Loucy (cell line): ENCODE measurements at regions not wholly inside any gene's neighbourhood (a gene's known extent, or its start where the extent isn't known, plus 50 kb on each side); places are given as distances from the start of the nearest gene placed in this dataset.

ENCODE experiments used
- H2AFZ ChIP-seq: fragments of 200-600 bp; sonication (generic); 2 replicates; pipeline ENCODE4 v1.6.0; 2016; ENCODE audit warnings: antibody characterized with exemption, mild to moderate bottlenecking, low read length, moderate library complexity
- H3F3A ChIP-seq: fragments of 200-600 bp; 2 replicates; pipeline ENCODE4 v1.6.0; 2016; ENCODE audit warnings: antibody characterized with exemption, low read depth, mild to moderate bottlenecking
- H3K27me3 ChIP-seq: fragments of 200-600 bp; sonication (generic); 2 replicates; pipeline ENCODE4 v1.6.1; 2014; ENCODE audit warnings: low read length, mild to moderate bottlenecking; ENCODE audit not compliant: insufficient read depth, poor library complexity, severe bottlenecking
- H3K36me3 ChIP-seq: fragments of 200-600 bp; sonication (generic); 2 replicates; pipeline ENCODE4 v1.6.1; 2016; ENCODE audit warnings: low read length; ENCODE audit not compliant: insufficient read depth
- H3K4me1 ChIP-seq: fragments of 200-600 bp; sonication (generic); 2 replicates; pipeline ENCODE4 v1.5.1; 2014; ENCODE audit warnings: low read length, mild to moderate bottlenecking; ENCODE audit not compliant: insufficient read depth, poor library complexity, severe bottlenecking
- H3K4me2 ChIP-seq: fragments of 200-600 bp; sonication (generic); 2 replicates; pipeline ENCODE4 v1.6.0; 2014; ENCODE audit warnings: antibody characterized with exemption, low read length, low read depth, mild to moderate bottlenecking; ENCODE audit not compliant: poor library complexity, severe bottlenecking
- H3K4me3 ChIP-seq: fragments of 200-600 bp; sonication (generic); 2 replicates; pipeline ENCODE4 v1.5.1; 2014; ENCODE audit warnings: low read length, mild to moderate bottlenecking, mixed read lengths; ENCODE audit not compliant: poor library complexity, severe bottlenecking
- H3K79me2 ChIP-seq: fragments of 200-600 bp; sonication (generic); 2 replicates; pipeline ENCODE4 v1.6.1; 2014; ENCODE audit warnings: low read length; ENCODE audit not compliant: insufficient read depth
- H3K9ac ChIP-seq: fragments of 200-600 bp; sonication (generic); 2 replicates; pipeline ENCODE4 v1.6.0; 2014; ENCODE audit warnings: mild to moderate bottlenecking, low read depth, low read length, moderate library complexity; ENCODE audit not compliant: poor library complexity, severe bottlenecking
- H3K9me2 ChIP-seq: fragments of 200-600 bp; sonication (generic); replicated peaks from 2 replicates; pipeline ENCODE4 v1.6.1; 2016; ENCODE audit warnings: low read depth, low read length, mixed read lengths
- H3K9me3 ChIP-seq: fragments of 200-600 bp; sonication (generic); 2 replicates; pipeline ENCODE4 v1.6.1; 2014; ENCODE audit warnings: mild to moderate bottlenecking, antibody characterized with exemption, low read length, low read depth; ENCODE audit not compliant: insufficient read depth
- H4K20me1 ChIP-seq: fragments of 200-600 bp; sonication (generic); 2 replicates; pipeline ENCODE4 v1.6.0; 2014; ENCODE audit warnings: antibody characterized with exemption, low read length, mild to moderate bottlenecking; ENCODE audit not compliant: insufficient read depth, poor library complexity, severe bottlenecking
- EZH2phosphoT487 ChIP-seq: fragments of 200-600 bp; IDR thresholded peaks from 2 replicates; pipeline ENCODE4 v1.6.1; 2018; ENCODE audit warnings: antibody characterized with exemption, mild to moderate bottlenecking, moderate library complexity, borderline replicate concordance
- TF ChIP-seq, protein P1 (sequence below): fragments of 200-600 bp; sonication (generic); conservative IDR thresholded peaks from 2 replicates; pipeline ENCODE4 v1.5.1; 2014; ENCODE audit warnings: mild to moderate bottlenecking, antibody characterized with exemption, low read length

DNA sequence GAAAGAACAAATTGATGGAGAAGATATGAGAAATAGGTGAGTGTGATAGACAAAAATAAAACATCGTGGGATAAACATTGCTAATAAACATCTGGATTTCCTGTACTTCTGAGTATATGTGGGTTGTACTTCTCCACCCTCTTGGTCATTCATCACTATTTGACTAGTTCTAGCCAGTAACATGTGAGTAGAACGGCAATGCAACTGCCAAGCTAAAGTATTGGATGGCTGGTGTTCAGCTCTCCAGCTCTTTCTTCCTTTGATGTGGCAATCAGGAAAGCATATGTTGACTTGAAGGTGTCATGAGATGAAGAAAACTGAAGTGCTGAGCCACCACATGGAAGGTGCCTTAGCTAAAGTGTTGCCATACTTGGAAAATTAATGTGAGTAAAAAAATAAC, 144.9 kb downstream of the SCG2 start:
- TF ChIP-seq EZH2phosphoT487, result no peak
- TF ChIP-seq, protein P1, sequence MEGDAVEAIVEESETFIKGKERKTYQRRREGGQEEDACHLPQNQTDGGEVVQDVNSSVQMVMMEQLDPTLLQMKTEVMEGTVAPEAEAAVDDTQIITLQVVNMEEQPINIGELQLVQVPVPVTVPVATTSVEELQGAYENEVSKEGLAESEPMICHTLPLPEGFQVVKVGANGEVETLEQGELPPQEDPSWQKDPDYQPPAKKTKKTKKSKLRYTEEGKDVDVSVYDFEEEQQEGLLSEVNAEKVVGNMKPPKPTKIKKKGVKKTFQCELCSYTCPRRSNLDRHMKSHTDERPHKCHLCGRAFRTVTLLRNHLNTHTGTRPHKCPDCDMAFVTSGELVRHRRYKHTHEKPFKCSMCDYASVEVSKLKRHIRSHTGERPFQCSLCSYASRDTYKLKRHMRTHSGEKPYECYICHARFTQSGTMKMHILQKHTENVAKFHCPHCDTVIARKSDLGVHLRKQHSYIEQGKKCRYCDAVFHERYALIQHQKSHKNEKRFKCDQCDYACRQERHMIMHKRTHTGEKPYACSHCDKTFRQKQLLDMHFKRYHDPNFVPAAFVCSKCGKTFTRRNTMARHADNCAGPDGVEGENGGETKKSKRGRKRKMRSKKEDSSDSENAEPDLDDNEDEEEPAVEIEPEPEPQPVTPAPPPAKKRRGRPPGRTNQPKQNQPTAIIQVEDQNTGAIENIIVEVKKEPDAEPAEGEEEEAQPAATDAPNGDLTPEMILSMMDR, result no peak
- H3K9ac ChIP-seq, result no peak overlapping the region
- H2AFZ ChIP-seq, result no peak overlapping the region
- H3K27me3 ChIP-seq, result no peaks in the 10 kb centered on the region
- no peaks in the 10 kb centered on the region; the same call in 1 of the 2 replicates for H3K9me3 ChIP-seq
- no peaks in the 10 kb centered on the region for H3K79me2 ChIP-seq
- no peaks in the 10 kb centered on the region for H3K36me3 ChIP-seq
- H3F3A ChIP-seq, result no peaks in the 10 kb centered on the region
- peaks cover 24% of the 10 kb centered on the region for H3K4me1 ChIP-seq
- H3K4me3 ChIP-seq, result no peak overlapping the region
- no peaks in the 10 kb centered on the region for H3K9me2 ChIP-seq
- H4K20me1 ChIP-seq, result no peaks in the 10 kb centered on the region
- no peak overlapping the region for H3K4me2 ChIP-seq

DNA sequence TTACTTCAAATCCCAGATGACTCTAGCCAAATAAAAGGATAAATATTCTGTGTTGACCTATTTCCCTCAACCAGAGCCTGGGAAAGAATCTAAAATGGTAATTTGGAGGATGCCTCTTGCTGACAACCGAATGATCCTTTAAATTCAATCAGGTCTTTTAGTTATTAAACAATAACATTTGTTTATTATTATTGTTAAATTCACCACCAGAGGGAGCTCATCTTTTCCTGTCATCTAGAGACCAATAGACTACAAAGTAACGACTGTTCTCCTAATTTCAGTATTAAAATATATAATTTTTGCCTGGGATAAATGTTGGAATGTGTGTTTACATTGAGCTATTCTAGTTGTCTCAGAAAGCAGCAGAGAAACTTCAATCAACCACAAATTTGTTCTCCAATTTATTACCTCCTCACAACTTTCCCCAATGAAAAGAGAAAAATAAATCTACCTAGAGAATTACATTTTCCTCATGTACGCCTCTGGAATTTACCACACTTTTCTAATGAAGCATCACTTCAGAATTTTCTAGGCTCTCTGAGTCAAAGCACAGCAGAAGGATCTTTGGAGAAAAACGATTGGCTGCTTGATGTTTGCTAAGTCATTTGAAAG, 142.7 kb downstream of the SCG2 start:
- Histone ChIP-seq H3K36me3 (no peaks in the 10 kb centered on the region), H3K4me3 (no peak overlapping the region), H3K79me2 (no peaks in the 10 kb centered on the region), H3K4me1 (peaks cover 24% of the 10 kb centered on the region), H3K9ac (no peak overlapping the region), H2AFZ (no peak overlapping the region), H3K4me2 (peak overlapping the region; percentile 7), H3K9me3 (no peaks in the 10 kb centered on the region; the same call in 1 of the 2 replicates), H3K27me3 (no peaks in the 10 kb centered on the region), H3F3A (no peaks in the 10 kb centered on the region), H4K20me1 (no peaks in the 10 kb centered on the region), H3K9me2 (no peaks in the 10 kb centered on the region)
- no peak for TF ChIP-seq EZH2phosphoT487
- TF ChIP-seq, protein P1, result peak; percentile 65

DNA sequence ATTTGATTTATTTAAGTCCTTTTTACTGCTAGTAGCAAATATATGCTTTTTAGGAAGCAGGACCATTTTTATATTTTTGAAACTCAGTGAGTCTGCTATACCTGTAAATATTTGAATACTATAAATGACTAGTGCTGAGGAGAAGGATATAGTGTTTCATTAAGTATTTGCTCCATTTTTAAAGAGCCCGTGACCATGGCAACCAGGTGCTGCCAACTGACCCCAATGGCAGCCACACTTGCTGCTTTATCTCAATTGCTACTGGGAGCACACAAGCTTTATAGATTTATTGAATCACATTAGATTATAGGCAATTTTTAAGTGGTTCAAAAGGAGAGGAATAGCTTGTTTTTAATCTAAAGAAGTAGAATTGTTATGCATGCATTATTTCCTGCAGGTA, 142.0 kb downstream of the SCG2 start:
- peak overlapping the region; percentile 43 for H3K4me2 ChIP-seq
- no peaks in the 10 kb centered on the region for H3F3A ChIP-seq
- H3K4me1 ChIP-seq, result peaks cover 24% of the 10 kb centered on the region
- TF ChIP-seq, protein P1, result no peak
- no peak for TF ChIP-seq EZH2phosphoT487
- H3K36me3 ChIP-seq, result no peaks in the 10 kb centered on the region
- H2AFZ ChIP-seq, result no peak overlapping the region
- no peaks in the 10 kb centered on the region for H4K20me1 ChIP-seq
- no peaks in the 10 kb centered on the region for H3K79me2 ChIP-seq
- H3K27me3 ChIP-seq, result no peaks in the 10 kb centered on the region
- H3K9me2 ChIP-seq, result no peaks in the 10 kb centered on the region
- H3K4me3 ChIP-seq, result no peak overlapping the region
- no peak overlapping the region for H3K9ac ChIP-seq
- no peaks in the 10 kb centered on the region; the same call in 1 of the 2 replicates for H3K9me3 ChIP-seq
